ENCODE measurements at regions not wholly inside any gene's neighbourhood (a gene's known extent, or its start where the extent isn't known, plus 50 kb on each side); places are given as distances from the start of the nearest gene placed in this dataset.

- TF ChIP-seq CTCF (IDR thresholded peaks at IDR 0.05; ENCODE audit: extremely low read depth in 1 of 2, insufficient read depth in 1 of 2, low read depth in 1 of 2, low read length in 2 of 2) (no peak), EZH2 (IDR thresholded peaks at IDR 0.05; ENCODE audit: borderline replicate concordance, low read depth, low read length, severe bottlenecking) (no peak), POLR2A (IDR thresholded peaks at IDR 0.05; ENCODE audit: low read depth, low read length) (no peak)
Measured at GRCh38 chr5:165420493-165420892, 1915.1 kb downstream of the MAT2B start.

Measured in endothelial cell of umbilical vein (primary cell).